Stimulated activated CD8-positive, alpha-beta memory T cell treated with anti-CD3 and anti-CD28 coated beads, Interleukin-15, amount 100 ng/mL, for 48 hours (primary cell): ENCODE measurements at regions not wholly inside any gene's neighbourhood (a gene's known extent, or its start where the extent isn't known, plus 50 kb on each side); places are given as distances from the start of the nearest gene placed in this dataset.

Experiments used
- DNase-seq, 2 donors: peaks; one replicate each; pipeline ENCODE4 v3.0.0-alpha.2; 2020; ENCODE audit warnings: low read depth in 2 of 2

DNA sequence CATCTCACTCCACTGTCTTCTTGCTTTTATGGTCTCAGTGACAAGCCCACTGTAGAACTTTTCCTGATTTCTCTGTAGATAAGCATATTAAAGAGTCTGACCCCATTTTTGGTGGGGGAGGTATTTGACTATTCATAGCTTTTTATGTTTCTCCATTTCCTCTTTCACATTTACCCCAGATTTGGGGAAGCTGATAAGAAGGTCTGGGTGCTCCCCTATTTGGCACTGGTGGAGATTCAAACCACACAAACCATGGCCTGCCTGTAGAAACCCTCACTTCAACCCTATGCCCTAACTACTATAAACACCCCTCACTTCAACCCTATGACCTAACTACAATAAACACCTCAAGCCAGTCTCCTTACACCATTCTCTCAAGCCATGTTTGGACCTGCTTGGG is 196.2 kb upstream of the SYNDIG1 start:
- no peak for DNase-seq

DNA sequence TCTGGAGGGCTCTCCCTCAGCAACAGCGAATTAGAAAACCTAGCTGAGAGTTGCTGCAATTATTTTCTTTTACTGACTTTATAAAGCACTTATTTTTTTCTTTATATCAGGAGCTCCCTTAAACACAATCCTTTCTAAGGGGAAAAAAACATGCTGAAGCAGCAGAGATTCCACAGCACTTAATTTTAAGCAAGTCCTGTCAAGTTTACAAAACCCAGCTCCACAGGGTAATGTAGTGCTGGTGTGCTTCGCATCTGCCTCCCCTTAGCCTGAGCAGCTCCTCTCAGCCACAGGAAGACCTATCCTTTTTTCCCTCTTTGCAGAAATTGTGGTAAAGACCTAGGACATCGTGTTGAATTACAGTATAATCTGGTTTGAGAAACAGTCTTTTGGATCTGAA is 208.1 kb upstream of the SYNDIG1 start:
- DNase-seq, result no peak

DNA sequence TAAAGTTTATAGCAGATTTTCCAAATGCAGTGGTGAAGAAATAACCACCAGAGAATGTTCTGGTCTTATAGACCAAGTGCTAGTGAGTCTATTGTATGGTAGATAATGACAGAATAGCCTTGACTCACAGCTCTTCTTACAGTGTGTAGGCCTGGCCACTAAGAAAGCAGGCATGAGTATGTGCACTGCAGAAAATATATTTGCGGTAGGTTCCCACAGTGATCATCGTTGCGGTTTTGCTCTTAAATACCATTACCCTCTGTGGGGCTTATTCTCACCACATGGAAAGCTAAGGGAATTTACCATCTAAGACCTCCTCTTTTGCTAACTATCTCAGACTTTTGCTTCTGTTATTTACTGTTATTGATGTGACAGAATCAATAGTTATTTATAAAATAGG is 212.3 kb upstream of the SYNDIG1 start:
- DNase-seq, result no peak

DNA sequence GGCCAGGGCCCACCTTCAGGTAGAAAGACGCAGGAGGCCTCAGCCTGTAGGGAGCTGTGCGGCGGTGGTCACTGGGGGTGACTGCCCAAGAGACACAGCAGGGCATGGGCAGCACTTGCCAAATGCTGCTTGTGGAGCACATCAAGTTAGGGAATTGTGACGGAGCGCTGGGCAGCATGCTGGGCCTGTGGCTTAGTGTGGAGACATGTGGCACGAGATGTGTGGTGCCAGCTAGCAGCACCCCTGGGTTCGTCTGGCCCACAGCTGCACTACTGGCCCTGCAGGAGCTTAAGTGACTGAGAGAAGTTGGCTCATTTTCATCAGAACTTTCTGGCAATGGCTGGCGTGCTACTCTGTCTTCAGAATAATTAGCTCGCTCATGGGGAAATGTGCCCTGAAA is 213.1 kb upstream of the SYNDIG1 start:
- no peak for DNase-seq

DNA sequence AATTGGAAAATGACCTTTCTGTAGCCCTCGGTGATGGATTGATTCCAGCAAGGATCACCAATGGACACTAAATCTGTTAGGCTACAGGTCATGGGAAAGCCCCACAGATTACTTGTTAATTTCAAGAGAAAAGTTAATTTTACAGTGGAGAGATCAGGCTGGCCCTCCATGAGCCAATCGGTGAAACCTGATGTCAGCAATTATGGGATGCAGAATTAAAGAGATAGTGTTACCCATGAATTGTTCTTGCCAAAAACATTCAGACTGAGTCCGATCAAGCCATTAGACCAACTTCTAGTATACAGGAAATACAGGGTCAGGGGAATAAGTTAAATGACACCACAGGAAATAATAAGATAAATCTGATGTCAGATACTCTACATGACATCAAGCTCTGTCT is 214.9 kb upstream of the SYNDIG1 start:
- no peak for DNase-seq

DNA sequence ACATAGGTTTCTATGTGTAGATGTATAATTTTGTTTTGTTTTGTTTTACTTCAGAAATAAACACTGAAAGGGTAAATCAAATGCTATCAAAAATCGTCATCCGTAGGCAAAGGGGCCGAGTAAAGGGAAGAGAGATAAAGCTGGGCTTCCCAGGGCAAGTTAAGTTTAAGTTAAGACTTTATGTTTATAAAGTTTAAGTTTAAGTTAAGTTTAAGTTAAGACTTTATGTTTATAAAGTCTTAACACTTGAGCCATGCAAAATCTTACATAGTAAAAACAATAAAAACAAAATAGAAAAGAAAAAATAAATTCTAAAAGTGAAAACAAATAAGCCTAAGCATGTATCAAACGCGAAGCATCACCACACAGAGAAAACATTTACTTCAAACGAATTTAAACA is 216.1 kb upstream of the SYNDIG1 start:
- no peak for DNase-seq

DNA sequence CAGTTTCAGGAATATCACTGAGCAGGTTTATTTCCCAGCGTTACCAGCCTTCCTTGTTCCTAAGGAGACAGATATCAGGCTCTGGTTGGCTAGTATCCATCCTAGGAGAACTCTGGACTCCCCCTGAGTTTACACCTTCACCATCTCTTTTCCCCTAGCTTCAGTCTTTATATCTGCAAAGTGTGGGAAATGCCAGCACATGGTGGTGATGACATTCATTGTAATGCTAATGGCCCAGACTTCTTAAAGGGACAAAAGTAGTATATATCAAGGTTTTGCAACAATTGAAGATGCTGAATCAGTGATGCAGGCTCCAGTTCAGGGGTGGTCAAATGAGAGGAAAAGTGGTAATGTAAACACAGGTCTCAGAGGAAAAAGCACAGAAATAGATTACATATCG is 224.3 kb upstream of the SYNDIG1 start:
- no peak for DNase-seq

DNA sequence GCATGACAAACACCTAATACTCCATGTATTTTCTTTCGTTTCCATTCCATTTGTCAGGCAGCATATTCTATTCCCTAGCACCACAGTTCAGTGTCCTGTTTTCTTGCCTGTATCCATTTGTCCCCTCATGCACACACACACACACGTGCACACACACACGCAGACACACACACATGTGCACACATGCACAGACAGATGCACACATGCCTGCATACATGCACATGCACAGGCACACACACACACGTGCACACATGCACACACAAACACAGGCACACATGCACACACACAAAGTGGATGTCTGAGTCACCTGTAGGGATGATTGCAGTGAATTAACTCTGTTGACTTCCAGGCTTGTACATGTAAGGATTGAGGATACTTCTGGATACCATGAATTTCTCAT is 226.7 kb upstream of the SYNDIG1 start:
- no peak for DNase-seq

DNA sequence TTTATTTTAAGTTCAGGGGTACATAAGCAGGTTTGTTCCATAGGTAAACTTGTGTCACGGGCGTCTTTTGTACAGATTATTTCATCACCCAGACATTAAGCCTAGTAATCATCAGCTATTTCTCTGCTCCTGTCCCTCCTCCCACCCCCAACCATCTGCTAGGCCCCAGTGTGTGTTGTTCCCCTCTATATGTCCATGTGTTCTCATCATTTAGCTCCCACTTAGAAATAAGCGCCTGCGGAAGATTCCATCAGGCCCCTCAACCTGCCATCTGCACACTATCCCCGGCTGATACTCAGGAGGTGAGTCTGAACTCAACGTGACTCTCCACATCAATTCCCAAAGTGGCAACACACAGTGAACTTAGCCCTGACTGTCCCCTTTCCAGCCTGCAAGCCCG is 228.0 kb upstream of the SYNDIG1 start:
- no peak for DNase-seq

DNA sequence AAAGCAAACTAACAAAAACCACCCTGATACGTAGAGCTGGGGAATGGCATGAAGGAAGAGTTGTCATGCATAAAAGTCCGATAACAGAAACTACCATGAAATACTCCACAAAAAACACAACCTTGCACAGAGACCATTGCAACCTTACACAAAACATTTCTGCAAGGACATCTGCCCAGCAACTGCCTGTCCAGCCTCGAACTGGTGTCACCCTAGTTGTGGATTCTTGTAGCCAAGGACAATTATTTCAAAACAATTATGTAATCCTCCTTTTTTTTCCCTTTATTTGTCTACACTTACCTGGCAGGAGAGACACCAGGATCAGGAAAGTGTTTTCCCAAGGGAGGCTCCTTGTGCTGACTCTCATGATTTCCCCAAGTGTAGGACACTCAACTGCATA is 232.5 kb upstream of the SYNDIG1 start:
- DNase-seq, result no peak

DNA sequence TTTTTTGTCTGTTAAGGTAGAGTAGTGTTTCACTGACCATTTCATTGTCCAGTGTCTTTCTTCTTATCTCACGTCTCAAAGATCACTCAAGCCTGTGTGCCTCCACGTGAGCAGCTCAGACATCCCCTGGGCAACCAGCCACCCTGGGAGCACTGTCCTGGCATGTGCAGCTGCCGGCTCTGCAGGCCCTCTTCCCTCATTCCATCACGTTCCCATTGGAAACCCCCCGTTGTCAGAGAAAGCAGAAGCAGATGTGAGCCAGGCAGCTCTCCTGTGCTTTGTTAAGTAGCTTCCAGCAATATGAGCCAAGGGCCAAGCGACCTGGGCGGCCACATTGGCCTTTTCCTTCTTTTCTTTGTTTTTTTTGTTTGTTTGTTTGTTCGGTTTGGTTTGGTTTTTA is 233.2 kb upstream of the SYNDIG1 start:
- DNase-seq, result no peak

DNA sequence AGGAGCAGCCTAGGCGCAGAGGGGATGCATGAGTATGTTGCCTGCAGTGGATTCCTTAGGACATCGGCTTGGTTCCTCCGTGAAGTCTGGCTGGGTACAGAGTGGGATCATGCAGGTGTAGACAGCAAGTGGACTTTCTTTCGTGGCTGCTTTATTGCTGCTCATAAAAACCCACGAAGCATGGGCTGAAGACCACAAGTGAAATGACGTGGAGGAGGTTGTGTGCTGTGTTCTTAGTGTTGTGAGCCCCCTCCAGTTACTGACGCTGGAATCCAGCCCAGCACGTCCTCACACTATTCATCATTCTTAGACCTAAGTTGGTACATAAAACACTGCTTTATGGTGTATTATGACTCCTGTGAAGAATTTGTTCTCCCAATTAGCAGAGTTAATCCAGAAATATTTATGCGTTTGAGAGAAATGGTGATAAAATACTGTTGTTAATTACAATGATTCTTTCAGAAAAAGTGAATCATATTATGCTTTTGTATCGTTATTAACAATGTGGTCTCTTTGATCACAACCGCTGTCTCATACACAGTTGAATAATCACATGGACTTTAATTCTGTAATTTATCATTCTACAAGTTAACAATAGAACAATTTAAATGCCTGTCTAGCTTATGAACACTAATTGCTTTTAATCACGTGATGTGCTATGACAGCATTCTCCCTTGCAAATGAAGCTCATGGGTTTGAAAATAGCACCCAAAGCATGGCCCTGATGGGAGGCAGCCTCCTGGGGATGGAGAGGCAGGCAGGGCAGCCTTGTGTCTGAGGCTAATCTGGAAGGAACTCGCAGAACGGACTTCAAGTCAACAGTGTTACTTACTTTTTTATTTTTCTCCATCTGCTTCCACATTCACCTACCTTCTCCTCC is 233.9 kb upstream of the SYNDIG1 start:
- DNase-seq, result no peak

DNA sequence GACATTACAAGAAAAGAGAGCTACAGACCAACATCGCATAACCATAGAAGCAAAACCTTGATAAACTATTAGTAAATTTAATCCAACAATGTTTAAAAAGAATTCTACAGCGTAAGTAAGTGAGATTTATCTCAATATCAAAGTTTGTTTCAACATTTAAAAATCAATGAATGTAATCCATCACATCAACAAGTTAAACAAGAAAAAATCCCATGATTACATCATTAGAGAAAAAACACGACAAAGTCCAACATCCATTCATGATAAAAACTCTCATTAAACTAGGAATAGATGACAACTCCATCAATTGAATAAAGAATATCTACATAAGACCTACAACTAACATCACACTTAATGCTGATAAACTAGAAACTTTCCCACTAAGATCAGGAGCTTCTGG is 239.0 kb upstream of the GGTLC1 start:
- DNase-seq, result no peak

DNA sequence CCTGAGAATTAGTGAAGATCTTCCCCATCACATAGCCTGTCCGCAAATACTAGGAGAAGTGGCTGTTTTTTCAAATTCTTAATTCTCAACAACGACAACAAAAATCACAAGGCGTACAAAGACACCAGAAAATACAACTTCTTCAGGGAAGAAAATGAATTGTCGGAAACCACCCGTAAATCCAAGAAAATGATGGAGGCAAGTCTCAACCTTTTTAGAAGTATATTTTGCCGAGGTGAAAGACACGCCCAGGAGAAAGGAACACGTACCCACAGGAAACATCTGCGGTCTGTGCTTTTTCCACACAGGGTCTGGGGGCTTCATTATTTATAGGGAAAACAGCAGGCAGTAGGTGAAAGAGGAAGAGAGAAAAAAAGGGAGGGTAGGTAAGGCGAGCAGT is 223.9 kb upstream of the GGTLC1 start:
- DNase-seq, result no peak

DNA sequence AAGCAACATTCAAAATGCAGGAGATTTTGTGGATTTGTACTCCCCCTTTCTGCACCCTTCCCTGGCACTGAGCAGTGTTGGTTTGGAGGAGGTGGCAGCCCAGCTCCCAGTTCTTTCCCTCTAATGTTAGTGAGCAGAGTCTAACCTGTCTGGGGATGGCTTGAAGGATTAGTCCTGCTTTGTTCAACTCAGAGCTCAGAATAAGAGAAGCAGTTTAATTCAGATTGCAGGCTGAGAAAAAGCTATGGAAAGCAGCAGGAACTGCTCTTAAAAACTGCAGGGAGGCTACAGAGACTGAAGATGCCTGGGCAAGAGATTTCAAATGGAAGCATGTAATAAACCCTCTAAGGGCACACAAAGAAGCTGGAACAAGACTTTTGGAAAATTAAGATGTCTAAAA is 223.4 kb upstream of the GGTLC1 start:
- no peak for DNase-seq

DNA sequence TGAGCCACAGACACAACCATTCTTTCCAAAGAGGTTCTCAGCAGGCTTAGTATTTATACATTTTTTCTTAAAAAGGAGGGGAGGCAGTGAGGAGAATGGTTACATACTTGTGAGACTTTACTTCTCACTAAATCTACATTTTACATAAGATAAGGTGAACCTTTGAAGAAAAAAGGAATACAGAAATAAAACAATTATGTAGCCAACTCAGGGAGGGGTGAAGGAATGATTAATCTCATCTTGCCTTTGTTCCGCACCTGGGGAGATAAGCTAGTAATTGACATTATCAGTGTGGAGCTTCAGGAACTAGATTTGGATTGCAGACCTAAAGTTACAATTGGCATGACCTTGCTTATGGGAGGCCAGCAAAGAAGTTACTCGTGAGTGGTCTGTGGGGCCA is 221.8 kb upstream of the GGTLC1 start:
- DNase-seq, result no peak

DNA sequence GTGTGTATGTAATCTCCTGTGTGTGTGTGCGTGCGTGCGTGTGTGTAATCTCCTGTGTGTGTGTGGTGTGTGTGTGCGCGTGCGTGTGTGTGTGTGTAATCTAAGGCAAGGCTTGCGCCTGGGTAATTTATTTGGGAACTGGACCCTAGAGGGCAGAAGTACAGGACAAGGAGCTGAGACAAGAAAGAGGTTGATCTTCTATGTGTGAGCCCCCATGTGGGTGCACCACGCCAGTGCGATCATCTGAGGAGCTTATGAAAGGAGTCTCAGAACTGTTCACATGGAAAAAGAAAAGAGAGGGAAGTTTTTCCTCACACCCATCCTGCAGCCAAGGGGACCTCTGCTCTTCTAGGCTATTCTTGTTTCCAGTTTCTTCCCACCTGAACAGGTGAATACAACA is 220.1 kb upstream of the GGTLC1 start:
- no peak for DNase-seq

DNA sequence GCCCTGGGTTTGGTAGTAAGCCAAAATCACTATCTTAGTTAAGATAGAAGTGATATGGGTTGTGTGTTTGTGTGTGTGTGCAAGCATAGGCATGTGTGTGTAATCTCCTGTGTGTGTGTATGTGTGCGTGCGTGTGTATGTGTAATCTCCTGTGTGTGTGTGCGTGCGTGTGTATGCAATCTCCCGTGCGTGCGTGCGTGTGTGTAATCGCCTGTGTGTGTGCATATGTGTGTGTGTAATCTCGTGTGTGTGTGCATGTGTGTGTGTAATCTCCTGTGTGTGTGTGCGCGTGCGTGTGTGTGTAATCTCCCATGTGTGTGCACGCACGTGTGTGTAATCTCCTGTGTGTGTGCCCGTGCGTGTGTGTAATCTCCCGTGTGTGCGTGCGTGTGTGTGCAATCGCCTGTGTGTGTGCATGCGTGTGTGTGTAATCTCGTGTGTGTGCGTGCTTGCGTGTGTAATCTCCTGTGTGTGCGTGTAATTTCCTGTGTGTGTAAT is 219.3 kb upstream of the GGTLC1 start:
- no peak for DNase-seq

DNA sequence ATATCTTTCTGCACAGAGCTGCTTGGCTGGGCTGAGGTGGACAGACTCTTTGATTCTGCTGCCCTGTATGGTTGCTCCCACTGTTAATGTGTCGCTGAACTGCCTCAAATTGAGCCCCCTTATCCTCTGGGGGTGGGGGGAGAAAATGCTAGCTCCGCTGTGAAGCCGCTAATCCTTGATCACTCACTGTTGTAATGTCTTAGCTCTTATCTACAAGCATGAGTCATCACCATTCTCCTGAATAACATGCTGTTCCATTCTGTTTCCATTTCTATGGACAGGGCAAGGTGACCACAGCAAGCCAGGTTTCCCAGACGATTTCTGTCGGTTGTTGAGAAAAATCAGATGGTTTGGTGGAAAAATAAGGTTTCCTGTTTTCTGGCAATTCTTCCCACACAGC is 218.4 kb upstream of the GGTLC1 start:
- DNase-seq, result no peak

DNA sequence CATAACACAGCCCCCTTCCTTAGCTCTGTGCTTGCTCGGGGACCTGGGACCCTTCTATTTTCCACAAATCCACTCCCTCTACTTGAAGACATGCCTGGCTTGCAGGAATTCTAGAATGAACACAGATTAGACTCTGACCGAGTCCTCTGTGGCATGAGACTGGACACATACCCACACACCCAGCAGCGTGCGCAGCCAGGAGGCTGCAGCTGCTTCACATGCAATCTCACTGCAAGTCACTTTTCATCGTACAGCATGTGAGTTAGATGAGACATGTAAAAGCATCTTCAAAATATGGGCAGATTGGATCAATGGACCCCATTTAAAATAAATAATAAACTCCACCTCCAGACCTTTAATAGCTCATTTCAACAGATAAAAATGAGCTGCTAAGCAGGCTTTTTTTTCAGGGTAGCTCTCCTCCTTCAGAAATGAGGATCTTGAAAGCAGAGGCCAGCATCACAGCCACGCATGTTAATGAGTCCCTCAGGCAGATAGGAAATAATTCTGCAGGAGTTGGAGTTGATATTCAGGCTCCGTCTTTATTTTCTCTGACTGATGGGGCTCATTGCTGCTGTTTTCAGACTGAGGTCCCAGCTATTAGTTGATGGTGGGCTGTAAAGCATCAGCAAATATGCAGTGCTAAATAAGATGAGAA is 215.1 kb upstream of the GGTLC1 start:
- DNase-seq, result no peak

DNA sequence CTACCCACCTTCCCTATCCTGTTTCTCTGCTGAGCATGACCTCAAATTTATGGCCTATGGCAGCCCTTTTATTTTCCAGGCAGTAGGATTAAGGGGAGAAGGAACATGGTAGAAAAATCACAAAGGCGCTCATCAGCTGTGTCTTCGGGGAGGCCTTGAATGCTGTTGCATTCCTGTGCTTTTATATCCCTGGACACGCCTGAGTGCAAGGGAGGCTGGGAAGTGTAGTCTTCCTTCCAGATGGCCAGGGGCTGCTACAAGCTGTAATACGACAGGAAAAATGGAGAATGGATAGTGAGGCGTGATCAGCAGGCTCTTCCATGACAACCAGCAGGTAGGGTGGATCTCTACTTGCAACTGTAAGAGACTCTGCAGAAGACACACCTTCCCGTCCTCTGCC is 210.9 kb upstream of the GGTLC1 start:
- no peak for DNase-seq

DNA sequence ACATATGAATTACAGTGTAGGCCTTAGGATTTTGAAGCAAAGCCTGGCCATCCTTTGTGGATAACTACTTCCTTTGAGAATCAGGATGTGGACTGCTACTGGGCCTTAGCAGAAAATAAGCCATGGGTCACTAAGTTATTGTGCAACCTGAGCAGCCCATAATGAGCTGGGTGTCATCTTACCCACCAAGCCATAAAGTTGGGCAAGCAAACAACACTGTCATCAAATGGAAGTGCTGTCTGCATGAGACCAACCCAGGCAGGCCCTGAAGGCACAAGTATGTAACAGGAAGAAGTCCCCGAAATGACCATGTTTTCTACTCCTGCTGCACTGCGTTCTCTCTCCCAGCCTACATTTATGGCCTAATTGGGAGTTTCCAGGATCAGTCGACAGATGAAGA is 205.6 kb upstream of the GGTLC1 start:
- no peak for DNase-seq

DNA sequence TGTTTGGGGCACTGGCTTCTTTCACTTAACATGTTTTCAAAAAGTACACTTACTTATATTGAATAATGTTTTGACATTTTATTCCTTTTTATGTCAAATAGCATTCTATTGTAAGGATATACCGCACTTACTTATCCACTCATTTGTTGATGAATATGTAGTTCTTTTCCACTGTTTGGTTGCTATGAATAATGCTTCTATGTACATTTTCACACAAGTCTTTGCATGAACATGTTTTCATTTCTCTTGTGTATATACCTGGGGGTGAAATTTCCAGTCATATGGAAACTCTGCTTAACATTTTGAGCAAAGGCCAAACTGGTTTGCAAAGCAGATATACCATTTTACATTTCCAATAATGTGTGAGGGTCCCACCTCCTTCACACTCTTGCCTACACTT is 202.3 kb upstream of the GGTLC1 start:
- DNase-seq, result no peak
